Hepatocyte (in vitro differentiated cells): ENCODE measurements at regions not wholly inside any gene's neighbourhood (a gene's known extent, or its start where the extent isn't known, plus 50 kb on each side); places are given as distances from the start of the nearest gene placed in this dataset.

Experiments
- CTCF ChIP-seq: fragments of 200-600 bp; sonication (generic); IDR thresholded peaks from 2 replicates; pipeline ENCODE4 v1.5.1; 2016; ENCODE audit warnings: antibody characterized with exemption, mild to moderate bottlenecking; ENCODE audit not compliant: poor library complexity
- EZH2 ChIP-seq: fragments of 200-600 bp; sonication (generic); IDR thresholded peaks from 2 replicates; pipeline ENCODE4 v1.6.1; 2016; ENCODE audit warnings: antibody characterized with exemption, mild to moderate bottlenecking, borderline replicate concordance
- EZH2phosphoT487 ChIP-seq: fragments of 200-600 bp; sonication (generic); IDR thresholded peaks from one replicate; pipeline ENCODE4 v1.6.1; 2018; ENCODE audit warnings: antibody characterized with exemption, mild to moderate bottlenecking, low read depth, moderate library complexity; ENCODE audit not compliant: unreplicated experiment, severe bottlenecking

- TF ChIP-seq CTCF (no peak), EZH2 (no peak), EZH2phosphoT487 (no peak)
Observed at GRCh38 chr3:144746631-144747030, 775.0 kb downstream of the DIPK2A start.
